ENCODE measurements at regions not wholly inside any gene's neighbourhood (a gene's known extent, or its start where the extent isn't known, plus 50 kb on each side); places are given as distances from the start of the nearest gene placed in this dataset.

DNA sequence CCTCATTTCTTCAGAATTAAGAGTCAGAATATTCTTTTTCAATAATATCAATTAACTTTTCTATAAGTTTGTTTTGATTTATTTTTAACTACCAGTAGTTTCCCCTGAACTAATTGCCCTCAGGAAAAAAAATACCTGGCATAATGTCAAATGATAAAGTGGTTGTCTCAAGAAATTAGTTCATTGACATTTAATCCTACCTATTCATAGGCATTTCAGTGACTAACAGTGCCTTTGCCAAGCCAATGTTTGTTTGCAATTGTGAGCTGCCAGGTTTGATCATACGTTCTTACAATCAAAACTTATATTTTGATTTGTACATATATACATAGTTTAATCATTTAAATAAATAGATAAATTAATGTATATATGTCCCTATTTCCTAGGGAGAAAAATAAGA is 267.3 kb upstream of the MC4R start:
- TF ChIP-seq, protein P1, sequence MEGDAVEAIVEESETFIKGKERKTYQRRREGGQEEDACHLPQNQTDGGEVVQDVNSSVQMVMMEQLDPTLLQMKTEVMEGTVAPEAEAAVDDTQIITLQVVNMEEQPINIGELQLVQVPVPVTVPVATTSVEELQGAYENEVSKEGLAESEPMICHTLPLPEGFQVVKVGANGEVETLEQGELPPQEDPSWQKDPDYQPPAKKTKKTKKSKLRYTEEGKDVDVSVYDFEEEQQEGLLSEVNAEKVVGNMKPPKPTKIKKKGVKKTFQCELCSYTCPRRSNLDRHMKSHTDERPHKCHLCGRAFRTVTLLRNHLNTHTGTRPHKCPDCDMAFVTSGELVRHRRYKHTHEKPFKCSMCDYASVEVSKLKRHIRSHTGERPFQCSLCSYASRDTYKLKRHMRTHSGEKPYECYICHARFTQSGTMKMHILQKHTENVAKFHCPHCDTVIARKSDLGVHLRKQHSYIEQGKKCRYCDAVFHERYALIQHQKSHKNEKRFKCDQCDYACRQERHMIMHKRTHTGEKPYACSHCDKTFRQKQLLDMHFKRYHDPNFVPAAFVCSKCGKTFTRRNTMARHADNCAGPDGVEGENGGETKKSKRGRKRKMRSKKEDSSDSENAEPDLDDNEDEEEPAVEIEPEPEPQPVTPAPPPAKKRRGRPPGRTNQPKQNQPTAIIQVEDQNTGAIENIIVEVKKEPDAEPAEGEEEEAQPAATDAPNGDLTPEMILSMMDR (conservative IDR thresholded peaks at IDR 0.05; ENCODE audit: low read length) = no peak
- no peak for TF ChIP-seq EZH2phosphoT487 (IDR thresholded peaks at IDR 0.05; ENCODE audit: borderline replicate concordance, low read depth, low read length)

Measured in OCI-LY7 (cell line).